ENCODE measurements at regions not wholly inside any gene's neighbourhood (a gene's known extent, or its start where the extent isn't known, plus 50 kb on each side); places are given as distances from the start of the nearest gene placed in this dataset.
"Not testable (repeated sequence)": the region's sequence is repeated elsewhere in the genome, so short reads cannot be mapped to it uniquely, and the experiment has no call there.

- TF ChIP-seq CTCF, POLR2A (IDR thresholded peaks at IDR 0.05): not testable (repeated sequence)
Measured at GRCh38 chr14:21846902-21847301, 173.3 kb upstream of the OR4E1 start.
